ENCODE measurements at regions not wholly inside any gene's neighbourhood (a gene's known extent, or its start where the extent isn't known, plus 50 kb on each side); places are given as distances from the start of the nearest gene placed in this dataset.

- TF ChIP-seq ATF3 (IDR thresholded peaks at IDR 0.05), result no peak
- TF ChIP-seq POLR2AphosphoS5 (IDR thresholded peaks at IDR 0.05; ENCODE audit: low read depth, low read length), result no peak
- no peak for TF ChIP-seq ZBTB33 (IDR thresholded peaks at IDR 0.05; ENCODE audit: extremely low read depth, insufficient replicate concordance, low read length)
- TF ChIP-seq CTCF (IDR thresholded peaks at IDR 0.05 in 2 of 3, conservative IDR thresholded peaks at IDR 0.05 in 1 of 3; ENCODE audit: borderline replicate concordance in 1 of 3, insufficient read depth in 1 of 3, low read depth in 2 of 3, low read length in 2 of 3), result no peak
- TF ChIP-seq POLR2A (IDR thresholded peaks at IDR 0.05; ENCODE audit: borderline replicate concordance, extremely low read depth, insufficient read depth, insufficient read length), result no peak
- no peak for TF ChIP-seq SIN3A (IDR thresholded peaks at IDR 0.05; ENCODE audit: low read depth)
- TF ChIP-seq REST (IDR thresholded peaks at IDR 0.05; ENCODE audit: low read depth), result no peak
- no peak for TF ChIP-seq EZH2 (IDR thresholded peaks at IDR 0.05)
These were observed 676.5 kb upstream of the FSHR start for GRCh38 chr2:49830846-49831245.
